Prostate gland (tissue), 2 donors: ENCODE measurements at regions not wholly inside any gene's neighbourhood (a gene's known extent, or its start where the extent isn't known, plus 50 kb on each side); places are given as distances from the start of the nearest gene placed in this dataset.
"Not testable (repeated sequence)": the region's sequence is repeated elsewhere in the genome, so short reads cannot be mapped to it uniquely, and the experiment has no call there.

ENCODE experiments used
- DNase-seq: peaks from one replicate; pipeline ENCODE4 v3.0.0-alpha.2; 2019; ENCODE audit warnings: low spot score
- H3K27ac ChIP-seq, 2 donors: fragments of 200-600 bp; sonication (generic); 2 replicates each; pipeline ENCODE4 v1.5.1; 2017 to 2019
- H3K27me3 ChIP-seq: fragments of 200-600 bp; sonication (generic); replicated peaks from 2 replicates; pipeline ENCODE4 v1.5.1; 2019; ENCODE audit not compliant: insufficient read depth
- H3K36me3 ChIP-seq, 2 donors: fragments of 200-600 bp; sonication (generic); 1 replicate in 1 of 2; 2 replicates in 1 of 2; pipeline versions ENCODE4 v1.5.1 to v1.8.1; 2017 to 2019
- H3K4me1 ChIP-seq: fragments of 200-600 bp; sonication (generic); replicated peaks from 2 replicates; pipeline ENCODE4 v1.5.1; 2019
- H3K4me3 ChIP-seq, 2 donors: fragments of 200-600 bp; sonication (generic); 2 replicates each; pipeline ENCODE4 v1.5.1; 2017 to 2019
- H3K9me3 ChIP-seq: fragments of 200-600 bp; sonication (generic); 2 replicates; pipeline ENCODE4 v1.5.1; 2017
- POLR2A ChIP-seq: fragments of 450-650 bp; IDR thresholded peaks from one replicate; pipeline ENCODE4 v1.6.1; 2016; ENCODE audit warnings: antibody characterized with exemption, mild to moderate bottlenecking
- POLR2AphosphoS5 ChIP-seq: sonication (generic); formaldehyde crosslinking; IDR thresholded peaks from one replicate; pipeline ENCODE4 v1.6.1; 2017; ENCODE audit warnings: antibody characterized with exemption
- WGBS: methylation state at CpG from one replicate; pipeline ENCODE4 v1.1.5; 2018; 5-methylcytosine and 5-hydroxymethylcytosine counted together
- intact Hi-C: fragments of 100-400 bp; cut with DNase I; formaldehyde crosslinking; loops from one replicate; pipeline ENCODE4 v1.14.2; 2022
- TF ChIP-seq, protein P1 (sequence below), 4 experiments: fragments of 200-600 bp in 2 of 4; fragments of 450-650 bp in 2 of 4; sonication (generic) in 2 of 4; IDR thresholded peaks; 1 replicate in 3 of 4; 2 replicates in 1 of 4; pipeline ENCODE4 v1.5.1; 2016 to 2019; ENCODE audit warnings: antibody characterized with exemption in 4 of 4, mild to moderate bottlenecking in 2 of 4, moderate library complexity in 2 of 4

GRCh38 chr5:90326995-90327394 is 82.6 kb downstream of the CETN3 start:
- Histone ChIP-seq H3K4me3 (no peak overlapping the region), H3K27ac (no peak overlapping the region), H3K4me1 (no peaks in the 10 kb centered on the region), H3K9me3 (no peaks in the 10 kb centered on the region), H3K36me3 (no peaks in the 10 kb centered on the region), H3K27me3 (no peaks in the 10 kb centered on the region)
- TF ChIP-seq POLR2AphosphoS5 (no peak), POLR2A (no peak)
- TF ChIP-seq, protein P1, sequence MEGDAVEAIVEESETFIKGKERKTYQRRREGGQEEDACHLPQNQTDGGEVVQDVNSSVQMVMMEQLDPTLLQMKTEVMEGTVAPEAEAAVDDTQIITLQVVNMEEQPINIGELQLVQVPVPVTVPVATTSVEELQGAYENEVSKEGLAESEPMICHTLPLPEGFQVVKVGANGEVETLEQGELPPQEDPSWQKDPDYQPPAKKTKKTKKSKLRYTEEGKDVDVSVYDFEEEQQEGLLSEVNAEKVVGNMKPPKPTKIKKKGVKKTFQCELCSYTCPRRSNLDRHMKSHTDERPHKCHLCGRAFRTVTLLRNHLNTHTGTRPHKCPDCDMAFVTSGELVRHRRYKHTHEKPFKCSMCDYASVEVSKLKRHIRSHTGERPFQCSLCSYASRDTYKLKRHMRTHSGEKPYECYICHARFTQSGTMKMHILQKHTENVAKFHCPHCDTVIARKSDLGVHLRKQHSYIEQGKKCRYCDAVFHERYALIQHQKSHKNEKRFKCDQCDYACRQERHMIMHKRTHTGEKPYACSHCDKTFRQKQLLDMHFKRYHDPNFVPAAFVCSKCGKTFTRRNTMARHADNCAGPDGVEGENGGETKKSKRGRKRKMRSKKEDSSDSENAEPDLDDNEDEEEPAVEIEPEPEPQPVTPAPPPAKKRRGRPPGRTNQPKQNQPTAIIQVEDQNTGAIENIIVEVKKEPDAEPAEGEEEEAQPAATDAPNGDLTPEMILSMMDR (IDR thresholded peaks at IDR 0.05), result no peak
- no peak for DNase-seq
- intact Hi-C loops, result no loop called here
- WGBS, result 65% methylated on average over 7 of the region's 7 CpGs

- Histone ChIP-seq H3K36me3 (no peaks in the 10 kb centered on the region), H3K27ac (no peak overlapping the region), H3K4me3 (no peak overlapping the region), H3K27me3 (no peaks in the 10 kb centered on the region), H3K9me3 (no peaks in the 10 kb centered on the region), H3K4me1 (no peaks in the 10 kb centered on the region)
- intact Hi-C loops, result no loop called here
- WGBS, result 92% methylated on average over 1 of the region's 1 CpG
- no peak for DNase-seq
- TF ChIP-seq POLR2AphosphoS5 (no peak), POLR2A (no peak)
- TF ChIP-seq, protein P1 (IDR thresholded peaks at IDR 0.05), result no peak
Measured at GRCh38 chr5:90325093-90325492, 84.5 kb downstream of the CETN3 start.

DNA sequence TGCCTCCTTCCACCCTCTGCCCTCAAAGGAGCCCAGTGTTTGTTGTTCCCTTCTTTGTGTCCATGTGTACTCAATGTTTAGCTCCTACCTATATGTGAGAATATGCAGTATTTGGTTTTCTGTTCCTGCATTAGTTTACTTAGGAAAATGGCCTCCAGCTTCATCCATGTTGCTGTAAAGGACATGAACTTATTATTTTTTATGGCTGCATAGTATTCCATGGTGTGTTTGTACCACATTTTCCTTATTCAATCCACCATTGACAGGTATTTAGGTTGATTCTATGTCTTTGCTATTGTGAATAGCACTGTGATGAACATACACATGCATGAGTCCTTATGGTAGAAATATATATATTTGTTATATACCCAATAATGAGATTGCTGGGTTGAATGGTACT is 89.2 kb downstream of the CETN3 start:
- not testable (repeated sequence) for H3K27me3 ChIP-seq, H3K27ac ChIP-seq

DNA sequence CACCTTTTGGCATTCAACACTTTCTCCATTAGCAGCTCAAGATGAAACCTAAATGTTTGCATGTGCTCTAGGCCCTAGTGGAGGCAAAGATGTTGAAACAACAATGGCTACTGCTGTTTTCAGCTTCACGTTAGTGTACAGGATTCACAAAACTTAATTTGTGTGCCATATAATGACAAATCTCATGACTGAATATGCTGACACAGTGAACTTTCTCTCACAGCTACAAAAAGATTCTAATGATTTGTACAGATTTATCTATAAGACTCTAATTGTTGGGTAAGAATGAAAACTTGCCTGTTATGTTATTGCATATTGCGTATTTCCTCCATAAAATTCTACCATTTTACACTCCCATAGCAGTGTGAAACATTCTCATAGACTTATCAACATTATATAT is 97.5 kb downstream of the CETN3 start:
- Histone ChIP-seq H3K27ac (no peak overlapping the region), H3K4me3 (no peak overlapping the region), H3K27me3 (no peaks in the 10 kb centered on the region), H3K4me1 (no peaks in the 10 kb centered on the region), H3K36me3 (no peaks in the 10 kb centered on the region), H3K9me3 (no peaks in the 10 kb centered on the region)
- no peak for TF ChIP-seq POLR2AphosphoS5
- TF ChIP-seq, protein P1 (IDR thresholded peaks at IDR 0.05), result no peak
- no peak for TF ChIP-seq POLR2A
- 91% methylated on average over 2 of the region's 2 CpGs for WGBS
- intact Hi-C loops, result no loop called here
- DNase-seq, result no peak

More for the DNA sequence above, 89.2 kb downstream of the CETN3 start:
- H3K4me1 ChIP-seq, H3K9me3 ChIP-seq, H3K4me3 ChIP-seq, H3K36me3 ChIP-seq, DNase-seq, intact Hi-C loops: not testable (repeated sequence)

GRCh38 chr5:90311401-90311800 is 98.2 kb downstream of the CETN3 start:
- WGBS, result 63% methylated on average over 4 of the region's 4 CpGs
- no peaks in the 10 kb centered on the region for H3K9me3 ChIP-seq
- no peaks in the 10 kb centered on the region for H3K27me3 ChIP-seq
- intact Hi-C loops, result no loop called here
- no peak for DNase-seq
- no peak overlapping the region for H3K27ac ChIP-seq
- no peaks in the 10 kb centered on the region for H3K4me1 ChIP-seq
- no peaks in the 10 kb centered on the region for H3K36me3 ChIP-seq
- no peak overlapping the region for H3K4me3 ChIP-seq
- TF ChIP-seq POLR2A (no peak), POLR2AphosphoS5 (no peak)
- TF ChIP-seq, protein P1 (IDR thresholded peaks at IDR 0.05), result no peak
